ENCODE measurements at regions not wholly inside any gene's neighbourhood (a gene's known extent, or its start where the extent isn't known, plus 50 kb on each side); places are given as distances from the start of the nearest gene placed in this dataset.

GRCh38 chr3:90054311-90054710 lies 946.9 kb downstream of the EPHA3 start:
- TF ChIP-seq, protein P1, sequence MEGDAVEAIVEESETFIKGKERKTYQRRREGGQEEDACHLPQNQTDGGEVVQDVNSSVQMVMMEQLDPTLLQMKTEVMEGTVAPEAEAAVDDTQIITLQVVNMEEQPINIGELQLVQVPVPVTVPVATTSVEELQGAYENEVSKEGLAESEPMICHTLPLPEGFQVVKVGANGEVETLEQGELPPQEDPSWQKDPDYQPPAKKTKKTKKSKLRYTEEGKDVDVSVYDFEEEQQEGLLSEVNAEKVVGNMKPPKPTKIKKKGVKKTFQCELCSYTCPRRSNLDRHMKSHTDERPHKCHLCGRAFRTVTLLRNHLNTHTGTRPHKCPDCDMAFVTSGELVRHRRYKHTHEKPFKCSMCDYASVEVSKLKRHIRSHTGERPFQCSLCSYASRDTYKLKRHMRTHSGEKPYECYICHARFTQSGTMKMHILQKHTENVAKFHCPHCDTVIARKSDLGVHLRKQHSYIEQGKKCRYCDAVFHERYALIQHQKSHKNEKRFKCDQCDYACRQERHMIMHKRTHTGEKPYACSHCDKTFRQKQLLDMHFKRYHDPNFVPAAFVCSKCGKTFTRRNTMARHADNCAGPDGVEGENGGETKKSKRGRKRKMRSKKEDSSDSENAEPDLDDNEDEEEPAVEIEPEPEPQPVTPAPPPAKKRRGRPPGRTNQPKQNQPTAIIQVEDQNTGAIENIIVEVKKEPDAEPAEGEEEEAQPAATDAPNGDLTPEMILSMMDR (IDR thresholded peaks at IDR 0.05) = no peak
- no peak for TF ChIP-seq EZH2 (IDR thresholded peaks at IDR 0.05; ENCODE audit: borderline replicate concordance, insufficient read depth, low read depth, low read length, poor library complexity, severe bottlenecking)
